ENCODE measurements at regions not wholly inside any gene's neighbourhood (a gene's known extent, or its start where the extent isn't known, plus 50 kb on each side); places are given as distances from the start of the nearest gene placed in this dataset.

DNA sequence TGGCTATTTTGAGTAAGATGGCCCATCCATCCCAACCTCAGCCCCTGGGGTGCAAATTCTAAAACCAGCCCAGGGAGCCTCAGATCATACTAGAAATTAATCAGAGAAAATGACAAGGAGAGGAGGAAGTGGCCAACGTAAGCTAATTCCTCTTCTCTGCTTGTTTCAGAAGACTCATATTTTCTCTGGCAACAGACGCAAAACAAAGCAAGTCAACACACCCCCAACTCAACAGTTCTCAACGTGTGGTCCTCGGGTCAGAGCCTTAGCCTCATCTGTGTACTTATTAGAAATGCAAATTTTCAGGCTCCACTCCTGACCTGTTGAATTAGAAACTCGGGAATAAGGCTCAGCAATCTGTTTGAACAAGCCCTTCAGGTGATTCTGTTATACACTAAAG is 413.9 kb upstream of the AUTS2 start:
- H3K36me3 ChIP-seq = no peaks in the 10 kb centered on the region
- peaks cover 2% of the 10 kb centered on the region for H3K4me1 ChIP-seq (ENCODE audit: insufficient read depth)
- intact Hi-C loops (cut with DNase I) = no loop called here
- DNase-seq = no peak
- WGBS, 3 donors = 4 to 18% (median 5%) methylated on average over 5 of the region's 5 CpGs
- TF ChIP-seq, protein P1, sequence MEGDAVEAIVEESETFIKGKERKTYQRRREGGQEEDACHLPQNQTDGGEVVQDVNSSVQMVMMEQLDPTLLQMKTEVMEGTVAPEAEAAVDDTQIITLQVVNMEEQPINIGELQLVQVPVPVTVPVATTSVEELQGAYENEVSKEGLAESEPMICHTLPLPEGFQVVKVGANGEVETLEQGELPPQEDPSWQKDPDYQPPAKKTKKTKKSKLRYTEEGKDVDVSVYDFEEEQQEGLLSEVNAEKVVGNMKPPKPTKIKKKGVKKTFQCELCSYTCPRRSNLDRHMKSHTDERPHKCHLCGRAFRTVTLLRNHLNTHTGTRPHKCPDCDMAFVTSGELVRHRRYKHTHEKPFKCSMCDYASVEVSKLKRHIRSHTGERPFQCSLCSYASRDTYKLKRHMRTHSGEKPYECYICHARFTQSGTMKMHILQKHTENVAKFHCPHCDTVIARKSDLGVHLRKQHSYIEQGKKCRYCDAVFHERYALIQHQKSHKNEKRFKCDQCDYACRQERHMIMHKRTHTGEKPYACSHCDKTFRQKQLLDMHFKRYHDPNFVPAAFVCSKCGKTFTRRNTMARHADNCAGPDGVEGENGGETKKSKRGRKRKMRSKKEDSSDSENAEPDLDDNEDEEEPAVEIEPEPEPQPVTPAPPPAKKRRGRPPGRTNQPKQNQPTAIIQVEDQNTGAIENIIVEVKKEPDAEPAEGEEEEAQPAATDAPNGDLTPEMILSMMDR (IDR thresholded peaks at IDR 0.05) = no peak
- TF ChIP-seq POLR2A (IDR thresholded peaks at IDR 0.05) = no peak
- no peak for TF ChIP-seq EP300 (IDR thresholded peaks at IDR 0.05)
- H3K27ac ChIP-seq = no peak overlapping the region
- H3K27me3 ChIP-seq = no peaks in the 10 kb centered on the region
- H3K9me3 ChIP-seq = no peaks in the 10 kb centered on the region
- H3K4me3 ChIP-seq = no peak overlapping the region

DNA sequence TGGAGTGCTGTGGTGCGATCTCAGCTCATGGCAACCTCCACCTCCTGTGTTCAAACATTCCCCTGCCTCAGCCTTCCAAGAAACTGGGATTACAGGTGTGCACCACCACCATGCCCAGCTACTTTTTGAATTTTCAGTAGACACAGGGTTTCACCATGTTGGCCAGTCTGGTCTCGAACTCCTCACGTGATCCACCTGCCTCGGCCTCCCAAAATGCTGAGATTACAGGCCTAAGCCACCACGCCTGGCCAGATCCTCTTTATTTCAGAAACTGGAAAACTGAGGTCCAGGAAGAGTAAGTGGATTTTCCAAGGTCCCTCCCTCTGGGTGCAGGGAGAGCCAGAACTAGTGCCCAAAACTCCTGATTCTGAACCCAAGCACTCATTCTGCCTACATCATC is 413.1 kb upstream of the AUTS2 start:
- intact Hi-C loops (cut with DNase I) = no loop called here
- H3K9me3 ChIP-seq = no peaks in the 10 kb centered on the region
- DNase-seq = no peak
- peaks cover 2% of the 10 kb centered on the region for H3K4me1 ChIP-seq (ENCODE audit: insufficient read depth)
- no peaks in the 10 kb centered on the region for H3K36me3 ChIP-seq
- WGBS, 3 donors = 96 to 98% (median 96%) methylated on average over 5 of the region's 5 CpGs
- H3K27ac ChIP-seq = no peak overlapping the region
- TF ChIP-seq, protein P1 (IDR thresholded peaks at IDR 0.05) = no peak
- TF ChIP-seq POLR2A (IDR thresholded peaks at IDR 0.05) (no peak), EP300 (IDR thresholded peaks at IDR 0.05) (no peak)
- no peaks in the 10 kb centered on the region for H3K27me3 ChIP-seq
- H3K4me3 ChIP-seq = no peak overlapping the region

DNA sequence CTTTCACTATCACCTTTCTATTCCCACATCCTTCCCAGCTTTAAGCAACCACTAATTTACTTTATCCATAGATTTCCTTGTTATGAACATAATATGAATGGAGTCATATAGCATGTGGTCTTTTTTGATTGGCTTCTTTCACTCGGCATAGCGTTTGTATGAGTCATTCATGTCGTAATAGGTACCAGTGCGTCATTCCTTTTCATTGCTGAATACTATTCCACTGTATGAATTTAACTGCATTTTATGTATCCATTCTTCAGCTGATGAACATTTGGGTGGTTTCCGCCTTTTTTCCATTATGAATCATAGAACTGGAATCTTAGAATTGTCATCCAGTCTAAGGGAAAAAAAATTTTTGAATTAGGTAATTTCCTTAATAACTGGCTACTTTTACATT is 411.3 kb upstream of the AUTS2 start:
- Histone ChIP-seq H3K27ac (no peak overlapping the region), H3K36me3 (no peaks in the 10 kb centered on the region), H3K9me3 (no peaks in the 10 kb centered on the region), H3K4me3 (no peak overlapping the region), H3K4me1 (ENCODE audit: insufficient read depth) (peaks cover 2% of the 10 kb centered on the region), H3K27me3 (no peaks in the 10 kb centered on the region)
- no peak for TF ChIP-seq POLR2A (IDR thresholded peaks at IDR 0.05)
- TF ChIP-seq EP300 (IDR thresholded peaks at IDR 0.05) = no peak
- 95 to 96% (median 96%) methylated on average over 5 of the region's 5 CpGs for WGBS, 3 donors
- DNase-seq = no peak
- intact Hi-C loops (cut with DNase I) = no loop called here

DNA sequence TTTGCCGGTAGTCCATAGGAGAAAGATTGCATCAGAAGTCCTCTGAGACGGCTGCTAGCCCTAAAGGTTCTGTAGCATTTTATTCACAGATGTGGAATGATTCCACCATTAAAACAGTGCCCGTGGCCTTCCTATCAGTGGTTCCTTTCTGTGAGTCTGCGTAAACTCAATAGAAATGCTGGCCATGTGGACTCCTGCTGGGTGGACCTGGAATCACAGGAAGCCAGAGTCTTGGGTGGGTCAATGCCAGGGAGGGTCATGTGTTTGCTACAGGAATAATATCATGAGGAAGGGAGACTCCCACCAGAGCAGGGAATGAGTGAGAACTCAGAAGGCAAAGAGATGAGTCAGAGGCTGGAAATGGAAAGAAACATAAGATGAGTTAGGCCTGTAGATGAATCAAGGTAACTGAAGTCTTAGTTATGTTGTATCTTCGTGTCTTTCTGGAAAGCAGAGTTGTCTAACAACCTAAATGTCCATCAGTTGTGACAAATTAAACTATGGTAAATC is 410.4 kb upstream of the AUTS2 start:
- no peak overlapping the region for H3K4me3 ChIP-seq
- H3K4me1 ChIP-seq (ENCODE audit: insufficient read depth) = peaks cover 2% of the 10 kb centered on the region
- H3K27me3 ChIP-seq = no peaks in the 10 kb centered on the region
- H3K36me3 ChIP-seq = no peaks in the 10 kb centered on the region
- no peak for DNase-seq
- no peak for TF ChIP-seq EP300 (IDR thresholded peaks at IDR 0.05)
- TF ChIP-seq, protein P1 (IDR thresholded peaks at IDR 0.05) = no peak
- no peak for TF ChIP-seq POLR2A (IDR thresholded peaks at IDR 0.05)
- intact Hi-C loops (cut with DNase I) = no loop called here
- H3K9me3 ChIP-seq = no peaks in the 10 kb centered on the region
- 92 to 95% (median 95%) methylated on average over 5 of the region's 5 CpGs for WGBS, 3 donors
- no peak overlapping the region for H3K27ac ChIP-seq

DNA sequence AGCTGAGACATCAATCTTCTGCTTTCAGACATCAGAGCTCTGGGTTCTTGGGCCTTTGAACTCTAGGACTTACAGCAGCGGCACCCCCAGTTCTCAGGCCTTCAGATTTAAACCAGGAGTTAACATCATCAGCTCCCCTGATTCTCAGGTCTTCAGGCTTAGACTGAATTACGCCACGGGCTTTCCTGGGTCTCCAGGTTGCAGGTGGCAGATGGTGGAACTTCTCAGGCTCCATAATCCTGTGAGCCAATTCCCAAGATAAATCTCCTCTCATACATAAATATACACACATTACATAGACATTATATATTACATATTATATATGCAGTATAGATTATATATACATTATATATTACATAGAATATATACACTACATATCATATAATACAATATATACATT is 408.9 kb upstream of the AUTS2 start:
- no peak overlapping the region for H3K27ac ChIP-seq
- intact Hi-C loops (cut with DNase I) = no loop called here
- 93 to 98% (median 93%) methylated on average over 3 of the region's 3 CpGs for WGBS, 3 donors
- H3K36me3 ChIP-seq = no peaks in the 10 kb centered on the region
- H3K27me3 ChIP-seq = no peaks in the 10 kb centered on the region
- no peaks in the 10 kb centered on the region for H3K9me3 ChIP-seq
- no peak for DNase-seq
- TF ChIP-seq, protein P1 (IDR thresholded peaks at IDR 0.05) = no peak
- TF ChIP-seq EP300 (IDR thresholded peaks at IDR 0.05) = no peak
- TF ChIP-seq POLR2A (IDR thresholded peaks at IDR 0.05) = no peak
- H3K4me1 ChIP-seq (ENCODE audit: insufficient read depth) = peaks cover 2% of the 10 kb centered on the region
- no peak overlapping the region for H3K4me3 ChIP-seq

All from ovary (tissue), 7 donors.